Breast epithelium (tissue), 3 donors: ENCODE measurements at regions not wholly inside any gene's neighbourhood (a gene's known extent, or its start where the extent isn't known, plus 50 kb on each side); places are given as distances from the start of the nearest gene placed in this dataset.

Experiments used
- POLR2A ChIP-seq: fragments of 450-650 bp; IDR thresholded peaks from one replicate; pipeline ENCODE4 v1.6.1; 2016; ENCODE audit warnings: antibody characterized with exemption, mild to moderate bottlenecking, moderate library complexity
- POLR2AphosphoS5 ChIP-seq, 3 donors: sonication (generic); formaldehyde crosslinking; IDR thresholded peaks; one replicate each; pipeline ENCODE4 v1.6.1; 2017; ENCODE audit warnings: antibody characterized with exemption in 3 of 3
- TF ChIP-seq, protein P1 (sequence below), 3 donors: fragments of 450-650 bp; IDR thresholded peaks; one replicate each; pipeline ENCODE4 v1.5.1; 2016 to 2017; ENCODE audit warnings: antibody characterized with exemption in 3 of 3, mild to moderate bottlenecking in 3 of 3, moderate library complexity in 3 of 3

DNA sequence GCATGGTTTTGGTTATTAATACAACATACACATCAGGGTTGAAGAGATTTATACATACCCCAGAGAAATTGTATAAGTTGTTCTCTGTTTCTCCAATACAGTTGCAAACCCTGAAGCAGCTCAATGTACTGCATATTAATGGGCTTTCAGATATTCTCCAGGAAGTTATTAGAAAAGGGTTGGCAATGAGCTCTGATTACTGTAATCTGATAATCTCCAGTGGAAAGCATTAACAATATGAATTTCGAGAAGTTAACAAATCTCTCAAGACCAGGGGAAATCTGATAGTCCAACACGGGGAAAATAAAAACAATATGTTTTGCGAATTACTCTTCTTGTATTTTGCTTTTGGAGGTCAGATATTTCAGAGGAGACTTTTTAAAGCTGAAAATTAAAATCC, 950.1 kb downstream of the TBL1XR1 start:
- TF ChIP-seq, protein P1, sequence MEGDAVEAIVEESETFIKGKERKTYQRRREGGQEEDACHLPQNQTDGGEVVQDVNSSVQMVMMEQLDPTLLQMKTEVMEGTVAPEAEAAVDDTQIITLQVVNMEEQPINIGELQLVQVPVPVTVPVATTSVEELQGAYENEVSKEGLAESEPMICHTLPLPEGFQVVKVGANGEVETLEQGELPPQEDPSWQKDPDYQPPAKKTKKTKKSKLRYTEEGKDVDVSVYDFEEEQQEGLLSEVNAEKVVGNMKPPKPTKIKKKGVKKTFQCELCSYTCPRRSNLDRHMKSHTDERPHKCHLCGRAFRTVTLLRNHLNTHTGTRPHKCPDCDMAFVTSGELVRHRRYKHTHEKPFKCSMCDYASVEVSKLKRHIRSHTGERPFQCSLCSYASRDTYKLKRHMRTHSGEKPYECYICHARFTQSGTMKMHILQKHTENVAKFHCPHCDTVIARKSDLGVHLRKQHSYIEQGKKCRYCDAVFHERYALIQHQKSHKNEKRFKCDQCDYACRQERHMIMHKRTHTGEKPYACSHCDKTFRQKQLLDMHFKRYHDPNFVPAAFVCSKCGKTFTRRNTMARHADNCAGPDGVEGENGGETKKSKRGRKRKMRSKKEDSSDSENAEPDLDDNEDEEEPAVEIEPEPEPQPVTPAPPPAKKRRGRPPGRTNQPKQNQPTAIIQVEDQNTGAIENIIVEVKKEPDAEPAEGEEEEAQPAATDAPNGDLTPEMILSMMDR (IDR thresholded peaks at IDR 0.05), result no peak
- no peak for TF ChIP-seq POLR2A
- no peak for TF ChIP-seq POLR2AphosphoS5 (IDR thresholded peaks at IDR 0.05)
